GM12891 (cell line): ENCODE measurements at regions not wholly inside any gene's neighbourhood (a gene's known extent, or its start where the extent isn't known, plus 50 kb on each side); places are given as distances from the start of the nearest gene placed in this dataset.

Experiments used
- POLR2A ChIP-seq: IDR thresholded peaks from 2 replicates; pipeline ENCODE4 v1.6.1; 2011; ENCODE audit warnings: low read depth, low read length, control low read depth
- POLR2AphosphoS5 ChIP-seq: IDR thresholded peaks from 2 replicates; pipeline ENCODE4 v1.6.1; 2011; ENCODE audit warnings: low read depth, low read length, control low read depth
- SPI1 ChIP-seq: IDR thresholded peaks from 2 replicates; pipeline ENCODE4 v1.6.1; 2011; ENCODE audit warnings: low read depth, low read length, control low read depth
- TAF1 ChIP-seq: IDR thresholded peaks from 2 replicates; pipeline ENCODE4 v1.6.1; 2011; ENCODE audit warnings: low read depth, low read length, control low read depth

GRCh38 chr18:58813105-58813504 lies 51.6 kb upstream of the ZNF532 start:
- TF ChIP-seq TAF1, result no peak
- no peak for TF ChIP-seq POLR2AphosphoS5
- TF ChIP-seq POLR2A, result no peak
- no peak for TF ChIP-seq SPI1
